ENCODE measurements at regions not wholly inside any gene's neighbourhood (a gene's known extent, or its start where the extent isn't known, plus 50 kb on each side); places are given as distances from the start of the nearest gene placed in this dataset.

- H3K27ac ChIP-seq = no peak overlapping the region
- H3K9me3 ChIP-seq = no peaks in the 10 kb centered on the region
- DNase-seq (ENCODE audit: low spot score in 2 of 2) = no peak
- TF ChIP-seq POLR2AphosphoS5 (IDR thresholded peaks at IDR 0.05) (no peak), POLR2A (IDR thresholded peaks at IDR 0.05) (no peak), EP300 (IDR thresholded peaks at IDR 0.05) (no peak)
- TF ChIP-seq, protein P1, sequence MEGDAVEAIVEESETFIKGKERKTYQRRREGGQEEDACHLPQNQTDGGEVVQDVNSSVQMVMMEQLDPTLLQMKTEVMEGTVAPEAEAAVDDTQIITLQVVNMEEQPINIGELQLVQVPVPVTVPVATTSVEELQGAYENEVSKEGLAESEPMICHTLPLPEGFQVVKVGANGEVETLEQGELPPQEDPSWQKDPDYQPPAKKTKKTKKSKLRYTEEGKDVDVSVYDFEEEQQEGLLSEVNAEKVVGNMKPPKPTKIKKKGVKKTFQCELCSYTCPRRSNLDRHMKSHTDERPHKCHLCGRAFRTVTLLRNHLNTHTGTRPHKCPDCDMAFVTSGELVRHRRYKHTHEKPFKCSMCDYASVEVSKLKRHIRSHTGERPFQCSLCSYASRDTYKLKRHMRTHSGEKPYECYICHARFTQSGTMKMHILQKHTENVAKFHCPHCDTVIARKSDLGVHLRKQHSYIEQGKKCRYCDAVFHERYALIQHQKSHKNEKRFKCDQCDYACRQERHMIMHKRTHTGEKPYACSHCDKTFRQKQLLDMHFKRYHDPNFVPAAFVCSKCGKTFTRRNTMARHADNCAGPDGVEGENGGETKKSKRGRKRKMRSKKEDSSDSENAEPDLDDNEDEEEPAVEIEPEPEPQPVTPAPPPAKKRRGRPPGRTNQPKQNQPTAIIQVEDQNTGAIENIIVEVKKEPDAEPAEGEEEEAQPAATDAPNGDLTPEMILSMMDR (IDR thresholded peaks at IDR 0.05) = no peak
- no peaks in the 10 kb centered on the region for H3K36me3 ChIP-seq
- H3K4me3 ChIP-seq = no peak overlapping the region
- no peaks in the 10 kb centered on the region for H3K27me3 ChIP-seq
- no peaks in the 10 kb centered on the region for H3K4me1 ChIP-seq
- WGBS = 72% methylated on average over 2 of the region's 2 CpGs
Measured at GRCh38 chr3:94291686-94292085, 228.8 kb downstream of the NSUN3 start.

GRCh38 chr3:94292151-94292550, 229.3 kb downstream of the NSUN3 start:
- no peak for DNase-seq (ENCODE audit: low spot score in 2 of 2)
- Histone ChIP-seq H3K4me1 (no peaks in the 10 kb centered on the region), H3K36me3 (no peaks in the 10 kb centered on the region), H3K27ac (no peak overlapping the region), H3K9me3 (no peaks in the 10 kb centered on the region), H3K4me3 (no peak overlapping the region), H3K27me3 (no peaks in the 10 kb centered on the region)
- TF ChIP-seq EP300 (IDR thresholded peaks at IDR 0.05) = no peak
- TF ChIP-seq POLR2AphosphoS5 (IDR thresholded peaks at IDR 0.05) = no peak
- TF ChIP-seq POLR2A (IDR thresholded peaks at IDR 0.05) = no peak
- TF ChIP-seq, protein P1 (IDR thresholded peaks at IDR 0.05) = no peak

GRCh38 chr3:94293793-94294195, 230.9 kb downstream of the NSUN3 start:
- no peak for DNase-seq (ENCODE audit: low spot score in 2 of 2)

DNA sequence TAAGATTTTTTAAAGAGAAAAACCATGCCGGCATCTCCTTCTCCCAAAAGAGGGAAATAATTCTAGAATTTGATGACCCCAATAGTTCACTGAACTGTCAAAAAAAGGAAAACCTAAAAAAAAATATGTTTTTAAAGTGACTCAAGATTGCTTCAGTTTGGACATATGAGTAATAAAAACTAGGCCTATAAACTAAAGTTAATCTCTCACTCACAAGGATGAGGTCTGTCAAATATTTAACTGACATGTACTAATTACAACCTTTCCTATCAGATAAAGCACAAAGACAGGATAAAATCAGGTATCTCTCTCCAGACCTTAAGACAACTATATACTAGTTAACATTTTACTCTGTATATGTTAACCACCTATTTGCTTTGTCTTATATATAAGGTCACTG, 231.9 kb downstream of the NSUN3 start:
- Histone ChIP-seq H3K9me3 (no peaks in the 10 kb centered on the region), H3K4me3 (no peak overlapping the region), H3K27me3 (no peaks in the 10 kb centered on the region), H3K4me1 (no peaks in the 10 kb centered on the region), H3K36me3 (no peaks in the 10 kb centered on the region), H3K27ac (no peak overlapping the region)
- no peak for DNase-seq (ENCODE audit: low spot score in 2 of 2)
- TF ChIP-seq POLR2AphosphoS5 (IDR thresholded peaks at IDR 0.05) = no peak
- TF ChIP-seq EP300 (IDR thresholded peaks at IDR 0.05) = no peak
- TF ChIP-seq, protein P1 (IDR thresholded peaks at IDR 0.05) = no peak
- TF ChIP-seq POLR2A (IDR thresholded peaks at IDR 0.05) = no peak
- WGBS = 85% methylated on average over 1 of the region's 1 CpG

More at GRCh38 chr3:94293793-94294195, 230.9 kb downstream of the NSUN3 start:
- Histone ChIP-seq H3K36me3 (no peaks in the 10 kb centered on the region), H3K27ac (no peak overlapping the region), H3K27me3 (no peaks in the 10 kb centered on the region), H3K9me3 (no peaks in the 10 kb centered on the region), H3K4me3 (no peak overlapping the region), H3K4me1 (no peaks in the 10 kb centered on the region)
- TF ChIP-seq POLR2A (IDR thresholded peaks at IDR 0.05) (no peak), EP300 (IDR thresholded peaks at IDR 0.05) (no peak), POLR2AphosphoS5 (IDR thresholded peaks at IDR 0.05) (no peak)
- TF ChIP-seq, protein P1 (IDR thresholded peaks at IDR 0.05) = no peak

DNA sequence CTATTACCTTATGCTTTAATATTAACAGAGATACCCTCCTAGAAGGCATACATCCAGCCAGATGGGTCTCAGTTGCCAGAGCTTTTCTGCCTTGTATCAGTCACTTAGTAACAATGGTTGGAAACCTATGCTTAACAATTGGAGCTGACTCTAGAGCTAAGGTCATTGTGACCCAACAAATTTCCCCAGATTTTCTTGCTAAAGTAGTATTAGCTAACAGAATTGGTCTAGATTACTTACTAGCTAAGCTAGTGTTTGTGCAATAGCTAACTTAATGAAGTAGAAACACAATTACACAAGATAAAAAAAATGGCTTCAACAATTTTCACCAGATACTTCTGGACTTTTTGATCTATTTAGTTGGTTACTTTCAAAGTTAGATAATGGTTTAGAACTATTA, 236.9 kb downstream of the NSUN3 start:
- no peaks in the 10 kb centered on the region for H3K27me3 ChIP-seq
- H3K36me3 ChIP-seq = no peaks in the 10 kb centered on the region
- no peak for DNase-seq (ENCODE audit: low spot score in 2 of 2)
- no peaks in the 10 kb centered on the region for H3K9me3 ChIP-seq
- H3K4me3 ChIP-seq = no peak overlapping the region
- H3K27ac ChIP-seq = no peak overlapping the region
- peaks cover 4% of the 10 kb centered on the region for H3K4me1 ChIP-seq
- TF ChIP-seq POLR2AphosphoS5 (IDR thresholded peaks at IDR 0.05) (no peak), POLR2A (IDR thresholded peaks at IDR 0.05) (no peak), EP300 (IDR thresholded peaks at IDR 0.05) (no peak)
- TF ChIP-seq, protein P1 (IDR thresholded peaks at IDR 0.05) = no peak
